NCI-H446 (cell line): ENCODE measurements at regions not wholly inside any gene's neighbourhood (a gene's known extent, or its start where the extent isn't known, plus 50 kb on each side); places are given as distances from the start of the nearest gene placed in this dataset.

Experiments
- DNase-seq, 2 experiments: peaks; one replicate each; lab custom pipeline; 2025; lab: John Stamatoyannopoulos, UW

GRCh38 chr10:111890046-111890445 lies 293.5 kb downstream of the GPAM start:
- DNase-seq = no peak

- DNase-seq = no peak
Measured at GRCh38 chr10:111916011-111916410, 267.6 kb downstream of the GPAM start.

DNA sequence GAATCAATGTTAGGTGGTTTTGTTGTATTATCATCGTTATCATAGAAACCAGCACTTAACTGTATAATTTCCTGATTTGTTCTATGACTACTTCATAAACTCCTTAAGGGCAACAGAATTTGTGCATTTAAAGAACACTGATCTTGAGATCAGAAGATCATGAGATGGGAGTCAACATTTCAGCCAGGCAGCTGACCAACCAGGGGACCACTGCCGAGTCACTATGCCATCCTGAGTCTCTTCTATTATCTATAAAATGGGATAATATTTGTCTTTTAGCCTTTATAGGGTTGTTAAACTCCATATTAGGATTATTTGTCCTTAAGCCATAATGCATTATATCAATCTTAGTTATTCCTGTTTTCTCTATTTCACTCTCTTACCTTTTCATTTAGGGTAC lies 261.7 kb downstream of the GPAM start:
- no peak for DNase-seq

DNA sequence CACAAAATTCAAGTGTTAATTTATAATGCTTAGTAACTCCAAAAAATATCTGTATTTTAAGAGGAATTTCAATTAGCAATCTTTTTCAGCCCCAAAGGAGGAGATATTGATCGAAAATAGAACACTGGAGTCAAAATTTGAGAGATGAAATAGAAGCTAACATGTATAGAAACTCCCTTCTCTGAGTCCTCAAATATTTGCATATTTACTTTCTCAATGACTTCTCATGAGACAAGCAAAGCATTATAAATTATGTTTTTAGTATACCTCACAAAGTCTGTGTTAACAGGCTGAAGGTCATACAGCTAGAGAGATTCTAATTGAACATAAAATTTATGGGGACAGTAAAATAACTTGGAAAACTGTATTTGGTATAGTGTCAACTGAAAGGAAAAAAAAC lies 260.5 kb downstream of the GPAM start:
- DNase-seq = no peak

DNA sequence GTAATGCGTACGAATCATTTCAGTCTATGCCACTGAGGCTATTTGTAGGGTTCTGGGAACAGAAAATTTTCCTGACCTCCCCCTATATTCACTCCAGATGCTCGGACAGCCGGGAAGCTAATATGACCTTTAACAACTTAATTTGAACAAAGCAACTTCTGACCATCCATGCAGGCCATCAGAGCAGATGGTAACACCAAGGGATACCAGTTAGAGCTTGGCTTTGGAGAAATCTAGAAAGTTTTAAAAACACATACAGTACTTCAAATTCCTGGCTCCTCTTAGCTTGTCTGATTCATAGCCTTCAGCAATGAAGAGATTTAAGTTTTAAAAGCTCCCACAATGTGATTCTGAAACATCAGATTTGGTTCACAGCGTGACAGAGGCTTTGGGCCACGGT lies 257.3 kb downstream of the GPAM start:
- DNase-seq = no peak

DNA sequence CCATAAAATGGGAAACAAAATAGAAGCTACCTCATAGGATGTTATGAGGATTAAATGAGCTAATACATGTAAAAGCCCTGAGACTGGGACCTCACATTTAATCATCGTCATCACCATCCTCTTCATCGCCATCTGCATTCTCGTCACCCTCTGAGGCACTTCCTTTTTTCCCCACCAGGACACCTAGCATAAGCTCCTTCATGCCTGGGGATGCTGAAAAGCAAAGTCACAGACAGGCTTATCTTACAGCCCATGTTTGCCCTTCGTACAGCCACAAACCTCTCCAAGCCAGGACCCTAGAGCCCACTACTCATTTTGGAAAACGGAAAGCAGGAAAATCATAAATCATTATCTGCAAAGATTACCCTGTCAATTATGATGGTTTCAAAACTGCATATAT lies 249.6 kb downstream of the GPAM start:
- DNase-seq = no peak

DNA sequence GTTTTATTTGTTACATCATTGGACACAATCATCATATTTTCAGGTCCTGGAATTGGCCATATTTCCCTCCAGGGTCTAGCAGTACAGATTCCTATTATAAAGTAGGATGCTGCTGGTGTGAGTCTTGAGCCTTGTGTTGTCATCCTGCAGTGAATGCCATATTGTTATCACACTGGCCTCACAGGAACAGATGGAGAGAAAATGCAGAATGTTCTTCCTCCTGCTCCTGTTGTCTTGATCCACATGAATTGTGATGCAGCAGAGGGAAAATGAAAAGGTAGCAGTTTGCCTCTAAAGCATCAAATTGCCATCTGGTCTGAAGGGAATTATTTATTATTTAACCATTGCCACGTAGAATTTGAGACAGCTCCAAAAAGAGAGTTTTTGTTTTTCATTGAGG lies 248.6 kb downstream of the GPAM start:
- no peak for DNase-seq

- no peak for DNase-seq
Measured at GRCh38 chr10:111936143-111936542, 247.4 kb downstream of the GPAM start.

GRCh38 chr10:111944331-111944730 lies 239.2 kb downstream of the GPAM start:
- no peak for DNase-seq

DNA sequence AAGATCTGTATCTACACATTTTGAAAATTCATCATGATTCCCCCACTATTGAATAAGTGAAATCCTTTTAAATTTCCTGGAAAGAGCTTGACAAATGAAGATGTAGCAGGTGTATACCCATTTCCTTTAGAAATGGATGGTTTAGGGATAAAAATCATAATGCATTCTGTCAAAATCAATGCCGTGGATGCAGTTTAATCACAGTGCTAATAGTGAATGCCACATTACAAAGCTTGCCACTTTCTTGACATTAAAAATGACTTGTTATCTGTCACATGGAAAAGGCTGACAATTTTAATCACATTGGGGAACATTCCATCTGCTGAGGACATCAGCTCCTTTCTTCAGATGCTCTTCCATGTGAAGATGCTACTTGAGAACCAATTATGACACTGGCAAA lies 229.6 kb downstream of the GPAM start:
- no peak for DNase-seq

GRCh38 chr10:111954386-111954785 lies 229.2 kb downstream of the GPAM start:
- DNase-seq = no peak

DNA sequence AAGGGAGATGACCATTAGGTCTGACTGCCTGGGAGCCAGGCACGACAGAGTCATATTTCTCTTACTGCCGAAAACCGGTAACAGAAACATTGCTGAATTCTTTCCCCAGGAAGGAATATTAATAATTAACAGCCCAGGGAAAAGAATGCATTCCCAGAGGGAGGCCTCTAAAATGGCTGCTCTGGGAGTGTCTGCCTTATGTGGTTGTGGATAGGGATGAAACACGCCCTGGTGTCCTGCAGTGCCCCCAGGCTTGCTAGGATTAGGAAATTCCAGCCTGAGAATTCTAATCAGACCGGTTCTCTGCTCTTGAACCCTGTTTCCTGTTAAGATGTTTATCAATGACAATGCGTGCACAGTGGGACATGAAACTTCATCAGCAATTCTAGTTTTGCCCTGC lies 226.7 kb downstream of the GPAM start:
- no peak for DNase-seq

- no peak for DNase-seq
Measured at GRCh38 chr10:111962951-111963350, 220.6 kb downstream of the GPAM start.

DNA sequence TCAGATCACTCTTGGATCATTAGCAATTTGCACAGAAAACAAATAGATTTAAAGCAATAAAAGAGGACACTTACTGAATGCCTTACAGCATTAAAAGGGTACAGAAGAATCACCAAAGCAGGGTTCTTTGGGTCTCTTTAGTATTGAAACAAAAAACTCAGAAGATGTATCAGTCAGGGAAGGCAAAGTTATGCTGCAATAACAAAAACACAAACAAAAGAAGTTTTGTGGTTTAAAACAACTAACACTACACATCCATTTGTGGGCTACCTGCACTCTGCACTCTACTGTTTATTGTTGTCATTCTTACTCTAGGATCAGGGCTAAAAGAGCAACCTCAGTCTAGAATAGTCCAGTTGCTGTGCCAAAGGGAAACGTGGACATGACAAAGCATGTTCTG lies 216.4 kb downstream of the GPAM start:
- no peak for DNase-seq

GRCh38 chr10:111967547-111967946 lies 216.0 kb downstream of the GPAM start:
- DNase-seq = no peak

- DNase-seq = no peak
Measured at GRCh38 chr10:111968647-111969046, 214.9 kb downstream of the GPAM start.

GRCh38 chr10:111970111-111970510 lies 213.5 kb downstream of the GPAM start:
- no peak for DNase-seq

- no peak for DNase-seq
Measured at GRCh38 chr10:111972109-111972508, 211.5 kb downstream of the GPAM start.

GRCh38 chr10:111973306-111973705 lies 210.3 kb downstream of the GPAM start:
- no peak for DNase-seq

GRCh38 chr10:111973826-111974225 lies 209.7 kb downstream of the GPAM start:
- DNase-seq = no peak

DNA sequence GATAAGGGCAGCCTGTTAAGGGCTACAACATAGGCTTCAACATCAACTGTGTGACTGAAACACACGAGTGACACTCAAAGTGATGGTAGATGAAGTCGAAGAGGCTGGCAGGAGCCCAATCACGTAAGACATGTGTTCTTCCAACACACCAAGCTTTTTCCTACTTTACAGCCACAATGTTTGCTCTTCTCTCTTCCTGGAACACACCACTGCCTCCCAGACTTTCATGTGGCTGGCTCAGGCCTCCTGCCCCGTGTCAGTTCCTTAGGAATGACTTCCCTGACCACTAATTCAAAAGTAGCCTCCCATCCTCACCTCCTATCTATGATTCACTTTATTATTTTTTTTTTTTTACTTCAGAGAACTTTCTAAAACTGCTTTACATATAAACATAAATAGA lies 209.2 kb downstream of the GPAM start:
- no peak for DNase-seq

GRCh38 chr10:111976557-111976956 lies 207.0 kb downstream of the GPAM start:
- DNase-seq = no peak

GRCh38 chr10:111984057-111984456 lies 199.5 kb downstream of the GPAM start:
- no peak for DNase-seq

DNA sequence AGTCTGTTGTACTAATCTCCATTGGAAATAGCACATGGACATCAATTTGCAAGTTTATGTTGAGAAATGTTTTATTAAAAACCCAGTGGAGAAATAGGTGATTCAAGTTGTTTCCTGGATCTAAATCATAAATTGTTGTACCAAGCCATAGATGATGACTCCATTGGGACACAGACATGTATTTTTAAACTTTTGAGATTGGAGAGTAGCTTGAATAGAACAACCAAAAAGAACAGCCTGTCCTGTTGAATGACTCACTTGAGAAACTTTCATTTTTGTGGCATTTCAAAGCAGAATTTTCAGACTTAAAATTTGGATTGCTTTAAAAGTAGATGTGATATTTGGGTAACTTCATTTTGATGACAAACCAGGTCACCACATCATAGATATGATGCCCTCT lies 197.5 kb downstream of the GPAM start:
- no peak for DNase-seq

DNA sequence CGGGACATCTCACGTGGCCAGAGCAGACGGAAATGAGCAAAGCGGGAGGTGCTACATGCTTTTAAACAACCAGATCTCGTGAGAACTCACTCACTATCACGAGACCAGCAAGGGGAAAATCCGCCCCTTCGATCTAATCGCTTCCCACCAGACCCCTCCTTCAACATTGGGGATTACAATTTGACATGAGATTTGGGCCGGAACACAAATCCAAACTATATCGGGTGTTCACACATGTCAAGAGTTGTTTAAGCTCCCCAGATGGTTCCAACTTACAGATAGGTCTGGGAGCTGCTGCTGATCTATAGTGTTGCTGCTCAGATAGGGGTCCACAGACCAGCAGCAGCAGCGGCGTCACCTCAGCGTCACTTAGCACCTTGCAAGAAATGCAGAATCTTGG lies 194.9 kb downstream of the GPAM start:
- no peak for DNase-seq
